IMR-90 (cell line): ENCODE measurements at regions not wholly inside any gene's neighbourhood (a gene's known extent, or its start where the extent isn't known, plus 50 kb on each side); places are given as distances from the start of the nearest gene placed in this dataset.

ENCODE experiments used
- ATAC-seq: fragments of 200-7000 bp; cut with Tn5 transposase; 2 replicates; pipeline ENCODE4 v1.9.1; 2020; ENCODE audit warnings: low read depth, mild to moderate bottlenecking, moderate library complexity
- BruUV-seq: library from RNA; stranded (reverse); fragments of 400-500 nt; replicated peaks from 2 replicates; lab custom pipeline; 2021; lab: Mats Ljungman, UMichigan
- CTCF ChIA-PET: fragments of 300-600 bp; formaldehyde crosslinking; extraction: SDS; loops from one replicate; lab custom pipeline; 2021; ENCODE audit warnings: antibody characterized with exemption; lab: Yijun Ruan, JAX
- POLR2A ChIA-PET: fragments of 300-600 bp; sonication (Branson Sonifier 250); formaldehyde crosslinking; loops from one replicate; lab custom pipeline; 2022; ENCODE audit warnings: antibody characterized with exemption; ENCODE audit not compliant: unreplicated experiment; lab: Charles Lee
- DNase-seq: peaks from one replicate; pipeline ENCODE4 v3.0.0; 2013
- H2AFZ ChIP-seq: replicated peaks from 2 replicates; pipeline ENCODE3; 2013; ENCODE audit warnings: low read length, mild to moderate bottlenecking; ENCODE audit not compliant: poor library complexity
- H2AK5ac ChIP-seq: 2 replicates; pipeline ENCODE4 v1.6.1; 2013; ENCODE audit warnings: low read depth, low read length, inconsistent platforms
- H2AK9ac ChIP-seq: replicated peaks from 2 replicates; pipeline ENCODE3; 2013; ENCODE audit warnings: mild to moderate bottlenecking, low read depth, low read length, moderate library complexity; ENCODE audit not compliant: poor library complexity
- H2BK120ac ChIP-seq: 2 replicates; pipeline ENCODE4 v1.6.1; 2013; ENCODE audit warnings: low read depth, low read length, inconsistent platforms
- H2BK15ac ChIP-seq: 3 replicates; pipeline ENCODE4 v1.6.1; 2013; ENCODE audit warnings: low read depth, low read length, inconsistent platforms
- H2BK20ac ChIP-seq: 2 replicates; pipeline ENCODE4 v1.6.1; 2013; ENCODE audit warnings: low read depth, mild to moderate bottlenecking, inconsistent platforms, low read length, moderate library complexity
- H2BK5ac ChIP-seq: 2 replicates; pipeline ENCODE4 v1.6.1; 2013; ENCODE audit warnings: mild to moderate bottlenecking, low read depth, low read length, inconsistent platforms; ENCODE audit not compliant: poor library complexity, severe bottlenecking
- H3K14ac ChIP-seq: replicated peaks from 2 replicates; pipeline ENCODE4 v1.6.1; 2013; ENCODE audit warnings: low read depth, low read length, inconsistent platforms
- H3K18ac ChIP-seq: 2 replicates; pipeline ENCODE4 v1.6.1; 2013; ENCODE audit warnings: low read depth, low read length, control low read depth
- H3K23ac ChIP-seq: 2 replicates; pipeline ENCODE4 v1.6.1; 2013; ENCODE audit warnings: low read depth, low read length, inconsistent platforms
- H3K27ac ChIP-seq: 2 replicates; pipeline ENCODE4 v1.5.1; 2013; ENCODE audit warnings: mild to moderate bottlenecking, control low read depth, low read length; ENCODE audit not compliant: insufficient read depth
- H3K27me3 ChIP-seq: 2 replicates; pipeline ENCODE4 v1.6.1; 2013; ENCODE audit warnings: low read length; ENCODE audit not compliant: control insufficient read depth, insufficient read depth
- H3K36me3 ChIP-seq: 2 replicates; pipeline ENCODE4 v1.6.1; 2013; ENCODE audit warnings: low read length, mixed read lengths; ENCODE audit not compliant: control insufficient read depth, insufficient read depth
- H3K4ac ChIP-seq: 2 replicates; pipeline ENCODE4 v1.6.1; 2013; ENCODE audit warnings: low read depth, low read length, inconsistent platforms
- H3K4me1 ChIP-seq: 2 replicates; pipeline ENCODE4 v1.6.1; 2013; ENCODE audit warnings: low read length, mixed read lengths; ENCODE audit not compliant: control insufficient read depth, insufficient read depth
- H3K4me2 ChIP-seq: 2 replicates; pipeline ENCODE4 v1.6.1; 2013; ENCODE audit warnings: low read depth, mild to moderate bottlenecking, control low read depth, low read length, moderate library complexity
- H3K4me3 ChIP-seq: 2 replicates; pipeline ENCODE4 v1.5.1; 2013; ENCODE audit warnings: low read depth, mild to moderate bottlenecking, control low read depth, low read length, moderate library complexity; ENCODE audit not compliant: insufficient read depth
- H3K56ac ChIP-seq: 2 replicates; pipeline ENCODE4 v1.6.1; 2013; ENCODE audit warnings: low read length, inconsistent platforms; ENCODE audit not compliant: insufficient read depth; ENCODE audit errors: extremely low read depth
- H3K79me1 ChIP-seq, 2 experiments: 2 replicates each; pipeline ENCODE4 v1.6.1; 2013; ENCODE audit warnings: low read length in 2 of 2, inconsistent platforms in 1 of 2, low read depth in 1 of 2
- H3K9ac ChIP-seq: 2 replicates; pipeline ENCODE4 v1.6.1; 2013; ENCODE audit warnings: low read depth, low read length, control low read depth
- H3K9me1 ChIP-seq: 2 replicates; pipeline ENCODE4 v1.6.1; 2013; ENCODE audit warnings: low read length, inconsistent platforms; ENCODE audit not compliant: insufficient read depth
- H3K9me3 ChIP-seq: 2 replicates; pipeline ENCODE4 v1.6.1; 2013; ENCODE audit warnings: low read length; ENCODE audit not compliant: control insufficient read depth, insufficient read depth
- H4K20me1 ChIP-seq: 2 replicates; pipeline ENCODE4 v1.6.1; 2013; ENCODE audit warnings: low read length, inconsistent platforms; ENCODE audit not compliant: insufficient read depth
- H4K5ac ChIP-seq: 2 replicates; pipeline ENCODE4 v1.6.1; 2013; ENCODE audit warnings: mild to moderate bottlenecking, low read depth, low read length, control low read depth
- H4K8ac ChIP-seq, 2 experiments: 2 replicates each; pipeline ENCODE4 v1.6.1; 2013; ENCODE audit warnings: low read depth in 2 of 2, low read length in 2 of 2, control low read depth in 1 of 2, inconsistent platforms in 1 of 2
- H4K91ac ChIP-seq: 2 replicates; pipeline ENCODE4 v1.6.1; 2013; ENCODE audit warnings: low read depth, low read length, inconsistent platforms; ENCODE audit not compliant: insufficient read depth
- ELK1 ChIP-seq: fragments of 150-350 bp; IDR thresholded peaks from 2 replicates; pipeline ENCODE4 v1.6.1; 2016; ENCODE audit warnings: low read depth, mild to moderate bottlenecking, low read length, moderate library complexity, borderline replicate concordance
- FOS ChIP-seq: fragments of 150-350 bp; IDR thresholded peaks from 2 replicates; pipeline ENCODE4 v1.6.1; 2016; ENCODE audit warnings: low read depth, low read length
- MAFK ChIP-seq: IDR thresholded peaks from 2 replicates; pipeline ENCODE4 v1.6.1; 2012; ENCODE audit warnings: low read depth, low read length, improper control_type of control experiment
- POLR2A ChIP-seq: IDR thresholded peaks from 2 replicates; pipeline ENCODE4 v1.6.1; 2012; ENCODE audit warnings: mild to moderate bottlenecking, low read depth, low read length
- dilution Hi-C: fragments of 300-500 bp; cut with HindIII; formaldehyde crosslinking; loops from one replicate; pipeline ENCODE4 v1.14.3; 2018; ENCODE audit warnings: low sequenced_read_pairs; ENCODE audit not compliant: unreplicated experiment
- in situ Hi-C: fragments of 300-500 bp; cut with MboI; formaldehyde crosslinking; loops from 3 replicates; pipeline ENCODE4 v1.14.3; 2019; ENCODE audit warnings: low sequenced_read_pairs, inconsistent platforms, mixed read lengths
- intact Hi-C: fragments of 100-400 bp; cut with micrococcal nuclease; formaldehyde crosslinking; loops from 2 replicates; pipeline ENCODE4 v1.10.0; 2022

- no peak for DNase-seq
- dilution Hi-C loops: no loop called here
- no peak overlapping the region for H2BK5ac ChIP-seq
- no peak overlapping the region for H2BK120ac ChIP-seq
- in situ Hi-C loops: no loop called here
- no peak overlapping the region for H3K56ac ChIP-seq
- H3K27me3 ChIP-seq: no peaks in the 10 kb centered on the region
- H4K5ac ChIP-seq: no peak overlapping the region
- no peak overlapping the region for H3K4me3 ChIP-seq
- no peaks in the 10 kb centered on the region for H3K9me1 ChIP-seq
- H4K8ac ChIP-seq: no peak overlapping the region
- no peak overlapping the region for H3K9ac ChIP-seq
- H2BK15ac ChIP-seq: no peak overlapping the region
- intact Hi-C loops: no loop called here
- H3K18ac ChIP-seq: no peak overlapping the region
- TF ChIP-seq POLR2A (no peak), MAFK (no peak), ELK1 (no peak), FOS (no peak)
- H2AK9ac ChIP-seq: no peak overlapping the region
- H3K79me1 ChIP-seq: no peaks in the 10 kb centered on the region
- no peak overlapping the region for H2AK5ac ChIP-seq
- H3K23ac ChIP-seq: no peak overlapping the region
- no peak overlapping the region for H3K14ac ChIP-seq
- CTCF ChIA-PET: no interaction called here
- H2AFZ ChIP-seq: no peak overlapping the region
- ATAC-seq: no peak
- H4K91ac ChIP-seq: no peak overlapping the region
- POLR2A ChIA-PET: no interaction called here
- no peak overlapping the region for H3K4me2 ChIP-seq
- H3K9me3 ChIP-seq: no peaks in the 10 kb centered on the region
- no peak overlapping the region for H3K4ac ChIP-seq
- H3K4me1 ChIP-seq: no peaks in the 10 kb centered on the region
- H3K36me3 ChIP-seq: no peaks in the 10 kb centered on the region
- no peaks in the 10 kb centered on the region for H4K20me1 ChIP-seq
- no peak overlapping the region for H3K27ac ChIP-seq
- H2BK20ac ChIP-seq: no peak overlapping the region
- BruUV-seq: no TSS peak
Measured at GRCh38 chr5:8288334-8288733, 419.4 kb downstream of the MTRR start.
